ENCODE measurements at regions not wholly inside any gene's neighbourhood (a gene's known extent, or its start where the extent isn't known, plus 50 kb on each side); places are given as distances from the start of the nearest gene placed in this dataset.

DNA sequence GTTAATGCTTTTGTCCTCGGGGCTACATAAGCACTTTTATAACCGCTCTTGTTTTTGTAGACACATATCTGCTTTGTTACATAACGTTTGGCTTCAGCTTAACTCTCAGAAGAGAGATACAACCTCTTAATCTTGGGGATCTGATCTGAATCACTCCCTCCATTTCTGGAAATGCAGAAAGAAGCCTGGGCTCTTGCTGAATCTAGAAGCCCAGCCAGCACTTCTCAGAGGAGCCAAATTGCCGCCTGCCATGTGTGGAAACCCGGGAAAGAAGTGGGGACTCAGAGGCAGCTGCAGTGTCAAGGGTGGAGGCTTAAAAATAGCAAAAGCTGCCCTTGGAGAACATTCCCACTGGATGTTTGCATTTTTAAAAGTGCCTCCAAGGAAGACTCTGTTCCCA is 69.3 kb upstream of the LDB2 start:
- Histone ChIP-seq H3K9me3 (ENCODE audit: control insufficient read depth, low read length) (no peaks in the 10 kb centered on the region), H3K4me2 (ENCODE audit: low read length) (no peak overlapping the region), H3K4me1 (no peaks in the 10 kb centered on the region), H3K36me3 (ENCODE audit: control insufficient read depth, insufficient read depth, low read length) (no peaks in the 10 kb centered on the region), H3K79me2 (no peaks in the 10 kb centered on the region), H2AFZ (no peak overlapping the region), H3K27ac (no peak overlapping the region), H3K9ac (no peak overlapping the region), H3K27me3 (ENCODE audit: control insufficient read depth, insufficient read depth, low read length) (no peaks in the 10 kb centered on the region), H3K4me3 (ENCODE audit: low read depth, low read length) (no peak overlapping the region)
- TF ChIP-seq, protein P1, sequence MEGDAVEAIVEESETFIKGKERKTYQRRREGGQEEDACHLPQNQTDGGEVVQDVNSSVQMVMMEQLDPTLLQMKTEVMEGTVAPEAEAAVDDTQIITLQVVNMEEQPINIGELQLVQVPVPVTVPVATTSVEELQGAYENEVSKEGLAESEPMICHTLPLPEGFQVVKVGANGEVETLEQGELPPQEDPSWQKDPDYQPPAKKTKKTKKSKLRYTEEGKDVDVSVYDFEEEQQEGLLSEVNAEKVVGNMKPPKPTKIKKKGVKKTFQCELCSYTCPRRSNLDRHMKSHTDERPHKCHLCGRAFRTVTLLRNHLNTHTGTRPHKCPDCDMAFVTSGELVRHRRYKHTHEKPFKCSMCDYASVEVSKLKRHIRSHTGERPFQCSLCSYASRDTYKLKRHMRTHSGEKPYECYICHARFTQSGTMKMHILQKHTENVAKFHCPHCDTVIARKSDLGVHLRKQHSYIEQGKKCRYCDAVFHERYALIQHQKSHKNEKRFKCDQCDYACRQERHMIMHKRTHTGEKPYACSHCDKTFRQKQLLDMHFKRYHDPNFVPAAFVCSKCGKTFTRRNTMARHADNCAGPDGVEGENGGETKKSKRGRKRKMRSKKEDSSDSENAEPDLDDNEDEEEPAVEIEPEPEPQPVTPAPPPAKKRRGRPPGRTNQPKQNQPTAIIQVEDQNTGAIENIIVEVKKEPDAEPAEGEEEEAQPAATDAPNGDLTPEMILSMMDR (IDR thresholded peaks at IDR 0.05): no peak

DNA sequence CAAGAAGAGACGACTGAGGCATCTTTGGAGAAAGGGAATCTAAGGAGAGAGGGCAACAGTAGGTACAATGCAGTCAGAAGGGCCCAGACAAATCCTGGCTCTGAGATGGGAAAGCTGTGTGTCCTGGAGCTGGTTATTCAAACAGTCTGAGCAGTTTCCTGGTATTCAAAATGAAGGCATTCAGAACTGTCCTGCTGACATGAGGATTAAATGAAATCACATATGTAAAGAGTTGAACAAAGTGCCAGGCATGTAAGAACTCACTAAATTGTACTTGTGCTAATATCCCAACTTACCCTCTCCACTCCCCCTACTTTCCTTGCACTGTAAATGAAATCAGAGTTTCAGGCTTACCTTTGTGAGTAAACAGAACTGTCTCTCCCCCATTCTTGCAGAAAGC is 60.9 kb upstream of the LDB2 start:
- Histone ChIP-seq H3K27me3 (ENCODE audit: control insufficient read depth, insufficient read depth, low read length) (no peaks in the 10 kb centered on the region), H3K4me3 (ENCODE audit: low read depth, low read length) (no peak overlapping the region), H3K4me2 (ENCODE audit: low read length) (no peak overlapping the region), H3K9me3 (ENCODE audit: control insufficient read depth, low read length) (no peaks in the 10 kb centered on the region), H3K4me1 (no peaks in the 10 kb centered on the region), H2AFZ (no peak overlapping the region), H3K36me3 (ENCODE audit: control insufficient read depth, insufficient read depth, low read length) (no peaks in the 10 kb centered on the region), H3K79me2 (no peaks in the 10 kb centered on the region), H3K9ac (no peak overlapping the region), H3K27ac (no peak overlapping the region)
- TF ChIP-seq, protein P1 (IDR thresholded peaks at IDR 0.05): no peak

DNA sequence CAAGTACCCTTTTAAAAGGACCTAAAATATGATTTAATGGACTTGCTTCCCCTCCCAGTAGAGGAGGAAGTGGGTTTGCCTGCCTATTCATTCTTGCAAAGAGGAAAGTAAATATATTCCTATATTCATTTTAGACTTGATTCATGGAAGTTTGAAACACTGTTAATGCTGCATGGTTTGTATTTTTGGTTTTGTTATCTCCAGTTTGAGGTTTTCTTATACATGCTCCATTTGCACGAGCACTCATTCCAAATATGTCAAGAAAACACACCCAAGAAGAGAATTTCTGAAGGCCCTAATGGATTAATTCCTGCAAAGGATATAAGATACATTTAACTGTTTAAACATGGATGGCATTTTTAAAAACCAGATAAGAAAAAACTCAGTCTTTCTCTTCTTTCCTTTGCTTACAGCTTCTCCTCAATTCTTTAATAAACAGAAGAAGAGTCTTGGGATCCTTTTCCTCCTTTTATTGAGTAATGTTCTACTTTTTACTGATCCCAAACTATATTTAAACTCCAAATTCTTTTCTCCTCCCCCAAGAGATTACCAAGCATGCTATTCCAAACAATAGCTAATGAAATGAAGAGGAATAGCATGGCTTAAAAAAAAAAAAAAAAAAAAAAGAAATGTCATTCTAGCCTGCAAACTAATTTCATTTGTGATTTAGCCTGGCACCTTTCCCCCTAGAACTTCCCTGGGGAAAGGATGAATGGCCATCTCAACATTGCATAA is 54.6 kb upstream of the LDB2 start:
- H3K4me2 ChIP-seq (ENCODE audit: low read length): no peak overlapping the region
- no peak overlapping the region for H3K27ac ChIP-seq
- H3K9ac ChIP-seq: no peak overlapping the region
- H3K79me2 ChIP-seq: no peaks in the 10 kb centered on the region
- no peaks in the 10 kb centered on the region for H3K36me3 ChIP-seq (ENCODE audit: control insufficient read depth, insufficient read depth, low read length)
- H3K9me3 ChIP-seq (ENCODE audit: control insufficient read depth, low read length): no peaks in the 10 kb centered on the region
- no peaks in the 10 kb centered on the region for H3K27me3 ChIP-seq (ENCODE audit: control insufficient read depth, insufficient read depth, low read length)
- TF ChIP-seq, protein P1 (IDR thresholded peaks at IDR 0.05): no peak
- no peak overlapping the region for H3K4me3 ChIP-seq (ENCODE audit: low read depth, low read length)
- no peak overlapping the region for H2AFZ ChIP-seq
- H3K4me1 ChIP-seq: no peaks in the 10 kb centered on the region

DNA sequence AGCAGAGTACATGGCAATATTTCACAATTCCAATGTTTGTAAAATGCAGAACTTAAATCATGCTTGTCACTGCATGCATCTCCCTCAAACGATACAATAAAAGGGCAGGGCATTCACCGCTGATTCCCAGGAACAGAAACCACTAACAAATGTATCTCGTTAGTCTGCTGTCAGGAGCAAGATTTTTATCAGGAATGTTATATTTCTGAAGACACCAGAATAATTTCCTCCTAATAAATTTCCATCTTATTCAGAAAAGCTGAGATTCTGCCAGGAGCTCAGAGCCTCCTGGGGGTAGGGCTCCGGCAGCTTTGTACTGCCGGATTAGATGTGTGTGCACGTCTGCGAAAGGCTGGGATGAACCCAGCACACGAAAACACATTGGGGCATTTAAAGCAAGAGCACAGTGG is 54.0 kb upstream of the LDB2 start:
- Histone ChIP-seq H3K36me3 (ENCODE audit: control insufficient read depth, insufficient read depth, low read length) (no peaks in the 10 kb centered on the region), H2AFZ (no peak overlapping the region), H3K9me3 (ENCODE audit: control insufficient read depth, low read length) (no peaks in the 10 kb centered on the region), H3K4me3 (ENCODE audit: low read depth, low read length) (no peak overlapping the region), H3K9ac (no peak overlapping the region), H3K4me2 (ENCODE audit: low read length) (no peak overlapping the region), H3K4me1 (no peaks in the 10 kb centered on the region), H3K27me3 (ENCODE audit: control insufficient read depth, insufficient read depth, low read length) (no peaks in the 10 kb centered on the region), H3K79me2 (no peaks in the 10 kb centered on the region), H3K27ac (no peak overlapping the region)
- TF ChIP-seq, protein P1 (IDR thresholded peaks at IDR 0.05): no peak
